H9 (cell line): ENCODE measurements at regions not wholly inside any gene's neighbourhood (a gene's known extent, or its start where the extent isn't known, plus 50 kb on each side); places are given as distances from the start of the nearest gene placed in this dataset.

Experiments
- DNase-seq: peaks from one replicate; pipeline ENCODE4 v3.0.0-alpha.2; 2017
- H2AFZ ChIP-seq: one replicate; pipeline ENCODE4 v1.6.1; 2013; ENCODE audit warnings: mild to moderate bottlenecking, low read length, control low read depth, moderate library complexity
- H2AK5ac ChIP-seq: 2 replicates; pipeline ENCODE4 v1.6.1; 2013; ENCODE audit warnings: low read length, control low read depth, mixed read lengths; ENCODE audit not compliant: insufficient read length
- H2BK120ac ChIP-seq: one replicate; pipeline ENCODE4 v1.6.1; 2013; ENCODE audit warnings: low read depth, mild to moderate bottlenecking, low read length, control low read depth, inconsistent platforms; ENCODE audit not compliant: poor library complexity, severe bottlenecking
- H2BK12ac ChIP-seq: 2 replicates; pipeline ENCODE4 v1.6.1; 2013; ENCODE audit warnings: low read length, control low read depth, mixed read lengths, low read depth; ENCODE audit not compliant: insufficient read length
- H2BK15ac ChIP-seq: 2 replicates; pipeline ENCODE4 v1.6.1; 2013; ENCODE audit warnings: low read depth, low read length, control low read depth
- H2BK20ac ChIP-seq: one replicate; pipeline ENCODE4 v1.6.1; 2013; ENCODE audit warnings: low read depth, mild to moderate bottlenecking, low read length, control low read depth, inconsistent platforms; ENCODE audit not compliant: poor library complexity, severe bottlenecking
- H2BK5ac ChIP-seq: 2 replicates; pipeline ENCODE4 v1.6.1; 2013; ENCODE audit warnings: low read length, control low read depth, mixed read lengths; ENCODE audit not compliant: insufficient read length
- H3K14ac ChIP-seq: 2 replicates; pipeline ENCODE4 v1.6.1; 2013; ENCODE audit warnings: low read length, control low read depth; ENCODE audit not compliant: insufficient read depth
- H3K18ac ChIP-seq: 2 replicates; pipeline ENCODE4 v1.6.1; 2013; ENCODE audit warnings: low read depth, mild to moderate bottlenecking, mixed read lengths, low read length, control low read depth; ENCODE audit not compliant: insufficient read length
- H3K23ac ChIP-seq: 2 replicates; pipeline ENCODE4 v1.6.1; 2013; ENCODE audit warnings: low read length, control low read depth, mixed read lengths, low read depth; ENCODE audit not compliant: insufficient read length
- H3K23me2 ChIP-seq: 2 replicates; pipeline ENCODE4 v1.6.1; 2013; ENCODE audit warnings: low read depth, mild to moderate bottlenecking, mixed read lengths, low read length, control low read depth; ENCODE audit not compliant: insufficient read length, poor library complexity, severe bottlenecking
- H3K27ac ChIP-seq: 2 replicates; pipeline ENCODE4 v1.5.1; 2013; ENCODE audit warnings: low read length, control low read depth, mixed read lengths, low read depth; ENCODE audit not compliant: insufficient read length
- H3K27me3 ChIP-seq: 2 replicates; pipeline ENCODE4 v1.6.1; 2013; ENCODE audit warnings: low read length, control low read depth, inconsistent platforms; ENCODE audit not compliant: insufficient read depth
- H3K4ac ChIP-seq: 2 replicates; pipeline ENCODE4 v1.6.1; 2013; ENCODE audit warnings: low read depth, mild to moderate bottlenecking, control low read depth, inconsistent platforms, low read length, moderate library complexity
- H3K4me1 ChIP-seq: 2 replicates; pipeline ENCODE4 v1.6.1; 2013; ENCODE audit warnings: low read length, control low read depth, inconsistent platforms; ENCODE audit not compliant: insufficient read depth
- H3K4me2 ChIP-seq: 2 replicates; pipeline ENCODE4 v1.6.1; 2013; ENCODE audit warnings: low read length, control low read depth, mixed read lengths; ENCODE audit not compliant: insufficient read length, insufficient read depth
- H3K56ac ChIP-seq: 2 replicates; pipeline ENCODE4 v1.6.1; 2013; ENCODE audit warnings: low read depth, mild to moderate bottlenecking, mixed read lengths, low read length, control low read depth; ENCODE audit not compliant: insufficient read length
- H3K79me1 ChIP-seq: 2 replicates; pipeline ENCODE4 v1.6.1; 2013; ENCODE audit warnings: low read depth, mild to moderate bottlenecking, moderate library complexity, low read length, control low read depth, inconsistent platforms; ENCODE audit not compliant: insufficient read depth, poor library complexity, severe bottlenecking
- H3K79me2 ChIP-seq: 2 replicates; pipeline ENCODE4 v1.6.1; 2013; ENCODE audit warnings: low read length, control low read depth, inconsistent platforms; ENCODE audit not compliant: insufficient read depth
- H3K9ac ChIP-seq: 2 replicates; pipeline ENCODE4 v1.6.1; 2013; ENCODE audit warnings: low read length, control low read depth, mixed read lengths; ENCODE audit not compliant: insufficient read length; ENCODE audit errors: extremely low read depth
- H3K9me3 ChIP-seq: one replicate; pipeline ENCODE4 v1.6.1; 2013; ENCODE audit warnings: low read depth, low read length, inconsistent platforms; ENCODE audit not compliant: control insufficient read depth
- H3T11ph ChIP-seq: one replicate; pipeline ENCODE4 v1.6.1; 2013; ENCODE audit warnings: mild to moderate bottlenecking, low read length, control low read depth, inconsistent platforms
- H4K20me1 ChIP-seq: one replicate; pipeline ENCODE4 v1.6.1; 2013; ENCODE audit not compliant: control insufficient read depth, insufficient read length, insufficient read depth
- H4K5ac ChIP-seq: 2 replicates; pipeline ENCODE4 v1.6.1; 2013; ENCODE audit warnings: low read depth, mild to moderate bottlenecking, mixed read lengths, low read length, control low read depth; ENCODE audit not compliant: insufficient read length
- H4K8ac ChIP-seq: replicated peaks from 2 replicates; pipeline ENCODE4 v1.6.1; 2013; ENCODE audit warnings: low read length, control low read depth, mixed read lengths, low read depth; ENCODE audit not compliant: insufficient read length
- H4K91ac ChIP-seq: 2 replicates; pipeline ENCODE4 v1.6.1; 2013; ENCODE audit warnings: low read depth, mild to moderate bottlenecking, moderate library complexity, mixed read lengths, low read length, control low read depth; ENCODE audit not compliant: insufficient read length
- H3K27ac Mint-ChIP-seq, 3 experiments: 2 replicates in 2 of 3; 3 replicates in 1 of 3; pipeline ENCODE4 v1.8.0; 2020 to 2021; ENCODE audit warnings: mixed read lengths in 3 of 3, mild to moderate bottlenecking in 1 of 3, moderate library complexity in 1 of 3
- H3K27me3 Mint-ChIP-seq: 2 replicates; pipeline ENCODE4 v1.8.0; 2021; ENCODE audit warnings: low read depth, mild to moderate bottlenecking, moderate library complexity, mixed read lengths
- H3K36me3 Mint-ChIP-seq, 3 experiments: 2 replicates in 2 of 3; 3 replicates in 1 of 3; pipeline ENCODE4 v1.8.0; 2020 to 2021; ENCODE audit warnings: low read depth in 3 of 3, mixed read lengths in 3 of 3; ENCODE audit not compliant: insufficient read depth in 1 of 3
- H3K4me1 Mint-ChIP-seq, 2 experiments: 2 replicates each; pipeline ENCODE4 v1.8.0; 2020; ENCODE audit warnings: mixed read lengths in 2 of 2
- H3K4me3 Mint-ChIP-seq, 2 experiments: 2 replicates in 1 of 2; 3 replicates in 1 of 2; pipeline ENCODE4 v1.8.0; 2020 to 2021; ENCODE audit warnings: mild to moderate bottlenecking in 2 of 2, mixed read lengths in 2 of 2, moderate library complexity in 1 of 2
- H3K9me3 Mint-ChIP-seq, 2 experiments: 2 replicates in 1 of 2; 3 replicates in 1 of 2; pipeline ENCODE4 v1.8.0; 2020; ENCODE audit warnings: mild to moderate bottlenecking in 2 of 2, mixed read lengths in 2 of 2, moderate library complexity in 1 of 2
- CTCF ChIP-seq: fragments of 200-600 bp; sonication (generic); conservative IDR thresholded peaks from 3 replicates; pipeline ENCODE4 v1.8.0; 2021; ENCODE audit warnings: antibody characterized with exemption, mild to moderate bottlenecking
- WGBS: extraction: QIAGEN DNeasy Blood & Tissue Kit; methylation state at CpG from one replicate; pipeline ENCODE4 v1.1.7; 2013; ENCODE audit warnings: missing lambda C conversion rate, low lambda C conversion rate, mixed read lengths; ENCODE audit not compliant: insufficient read length; ENCODE audit errors: extremely low coverage; 5-methylcytosine and 5-hydroxymethylcytosine counted together

GRCh38 chr10:21217107-21217506, 308.4 kb downstream of the SKIDA1 start:
- Histone ChIP-seq H3K18ac (no peak overlapping the region), H2BK5ac (no peak overlapping the region), H3K79me1 (no peaks in the 10 kb centered on the region), H3K4ac (no peak overlapping the region), H3K23me2 (no peaks in the 10 kb centered on the region), H2AK5ac (no peak overlapping the region), H2BK120ac (no peak overlapping the region), H4K8ac (no peak overlapping the region), H3K9ac (no peak overlapping the region), H3K79me2 (no peaks in the 10 kb centered on the region), H3K23ac (no peak overlapping the region), H4K5ac (no peak overlapping the region), H2AFZ (no peak overlapping the region), H3K4me2 (no peak overlapping the region), H3K56ac (no peak overlapping the region), H3T11ph (no peak overlapping the region), H2BK12ac (no peak overlapping the region), H2BK15ac (no peak overlapping the region), H4K91ac (no peak overlapping the region), H3K27me3 (no peaks in the 10 kb centered on the region), H4K20me1 (no peaks in the 10 kb centered on the region), H3K9me3 (no peaks in the 10 kb centered on the region), H3K4me1 (no peaks in the 10 kb centered on the region; the same call in 1 of the 2 replicates), H3K27ac (no peak overlapping the region), H3K14ac (no peak overlapping the region), H2BK20ac (no peak overlapping the region)
- Mint-ChIP-seq H3K9me3 (peaks cover 7 to 10% of the 10 kb centered on the region in 2 experiments), H3K36me3 (peaks cover 2 to 13% (median 4%) of the 10 kb centered on the region in 3 experiments; a peak in 4 of 7 replicates), H3K4me3 (no peak overlapping the region), H3K27me3 (no peaks in the 10 kb centered on the region), H3K27ac (no peak overlapping the region), H3K4me1 (peaks cover 0 to 5% of the 10 kb centered on the region in 2 experiments; a peak in 1 of 4 replicates)
- no peak for DNase-seq
- no peak for TF ChIP-seq CTCF
- no CpG with 5 or more reads among the region's 3 CpGs for WGBS
